ENCODE measurements at regions not wholly inside any gene's neighbourhood (a gene's known extent, or its start where the extent isn't known, plus 50 kb on each side); places are given as distances from the start of the nearest gene placed in this dataset.

DNA sequence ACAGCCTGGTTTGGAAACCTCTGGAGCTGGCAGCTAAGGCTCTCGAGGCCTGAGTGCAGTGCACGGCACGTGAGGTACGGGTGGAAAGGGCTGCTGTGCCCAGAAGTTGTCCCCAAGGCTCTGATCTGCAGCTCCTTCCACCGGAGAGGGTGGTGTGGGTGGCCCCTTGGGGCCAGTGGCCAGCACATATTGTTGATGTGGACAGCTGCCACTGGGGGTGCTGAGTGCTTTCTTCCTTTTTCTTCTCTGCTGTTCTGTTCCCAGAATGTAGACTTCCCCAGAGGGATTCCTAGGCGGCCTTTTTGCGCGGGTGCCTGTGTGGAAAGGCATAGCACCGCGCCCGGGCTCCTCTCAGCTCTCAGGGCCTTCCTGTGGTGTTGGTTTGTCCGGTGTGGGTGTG, 1476.5 kb downstream of the TBC1D22A start:
- DNase-seq (ENCODE audit: low read depth), result no peak
- TF ChIP-seq, protein P1, sequence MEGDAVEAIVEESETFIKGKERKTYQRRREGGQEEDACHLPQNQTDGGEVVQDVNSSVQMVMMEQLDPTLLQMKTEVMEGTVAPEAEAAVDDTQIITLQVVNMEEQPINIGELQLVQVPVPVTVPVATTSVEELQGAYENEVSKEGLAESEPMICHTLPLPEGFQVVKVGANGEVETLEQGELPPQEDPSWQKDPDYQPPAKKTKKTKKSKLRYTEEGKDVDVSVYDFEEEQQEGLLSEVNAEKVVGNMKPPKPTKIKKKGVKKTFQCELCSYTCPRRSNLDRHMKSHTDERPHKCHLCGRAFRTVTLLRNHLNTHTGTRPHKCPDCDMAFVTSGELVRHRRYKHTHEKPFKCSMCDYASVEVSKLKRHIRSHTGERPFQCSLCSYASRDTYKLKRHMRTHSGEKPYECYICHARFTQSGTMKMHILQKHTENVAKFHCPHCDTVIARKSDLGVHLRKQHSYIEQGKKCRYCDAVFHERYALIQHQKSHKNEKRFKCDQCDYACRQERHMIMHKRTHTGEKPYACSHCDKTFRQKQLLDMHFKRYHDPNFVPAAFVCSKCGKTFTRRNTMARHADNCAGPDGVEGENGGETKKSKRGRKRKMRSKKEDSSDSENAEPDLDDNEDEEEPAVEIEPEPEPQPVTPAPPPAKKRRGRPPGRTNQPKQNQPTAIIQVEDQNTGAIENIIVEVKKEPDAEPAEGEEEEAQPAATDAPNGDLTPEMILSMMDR (IDR thresholded peaks at IDR 0.05; ENCODE audit: low read depth, low read length, missing control alignments), result no peak
- no peak overlapping the region for H3K4me3 ChIP-seq (ENCODE audit: low read depth, low read length)

DNA sequence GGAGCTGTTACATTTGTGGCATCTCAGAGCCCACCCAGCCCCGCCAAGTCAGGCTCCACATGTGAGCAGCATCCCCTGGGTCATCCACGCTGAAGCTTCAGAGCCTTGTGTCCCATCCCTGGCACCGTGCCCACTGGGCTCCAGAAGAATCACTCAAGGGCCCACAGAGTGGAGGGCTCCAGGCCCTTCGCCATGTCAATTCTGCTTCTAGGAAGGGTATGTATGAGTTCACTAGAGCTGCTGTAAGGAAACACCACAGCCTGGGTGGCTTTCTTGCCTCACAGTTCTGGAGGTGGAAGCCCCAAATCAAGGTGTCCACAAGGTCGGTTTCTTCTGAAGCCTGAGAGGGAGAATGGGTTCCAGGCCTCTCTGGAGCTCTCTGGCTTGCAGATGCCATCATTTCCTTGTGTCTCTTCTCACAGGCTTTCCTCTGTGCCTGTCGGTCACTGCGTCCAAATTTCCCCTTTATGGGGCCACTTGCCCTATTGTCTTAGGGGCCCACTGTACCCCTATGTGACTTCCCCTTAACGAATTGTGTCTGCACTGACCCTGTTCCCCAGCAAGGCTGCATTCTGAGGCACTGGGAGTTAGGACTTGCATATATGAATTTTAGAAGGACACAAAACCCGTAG, 1476.0 kb downstream of the TBC1D22A start:
- no peak overlapping the region for H3K4me3 ChIP-seq (ENCODE audit: low read depth, low read length)
- DNase-seq (ENCODE audit: low read depth), result no peak
- TF ChIP-seq, protein P1 (IDR thresholded peaks at IDR 0.05; ENCODE audit: low read depth, low read length, missing control alignments), result no peak

DNA sequence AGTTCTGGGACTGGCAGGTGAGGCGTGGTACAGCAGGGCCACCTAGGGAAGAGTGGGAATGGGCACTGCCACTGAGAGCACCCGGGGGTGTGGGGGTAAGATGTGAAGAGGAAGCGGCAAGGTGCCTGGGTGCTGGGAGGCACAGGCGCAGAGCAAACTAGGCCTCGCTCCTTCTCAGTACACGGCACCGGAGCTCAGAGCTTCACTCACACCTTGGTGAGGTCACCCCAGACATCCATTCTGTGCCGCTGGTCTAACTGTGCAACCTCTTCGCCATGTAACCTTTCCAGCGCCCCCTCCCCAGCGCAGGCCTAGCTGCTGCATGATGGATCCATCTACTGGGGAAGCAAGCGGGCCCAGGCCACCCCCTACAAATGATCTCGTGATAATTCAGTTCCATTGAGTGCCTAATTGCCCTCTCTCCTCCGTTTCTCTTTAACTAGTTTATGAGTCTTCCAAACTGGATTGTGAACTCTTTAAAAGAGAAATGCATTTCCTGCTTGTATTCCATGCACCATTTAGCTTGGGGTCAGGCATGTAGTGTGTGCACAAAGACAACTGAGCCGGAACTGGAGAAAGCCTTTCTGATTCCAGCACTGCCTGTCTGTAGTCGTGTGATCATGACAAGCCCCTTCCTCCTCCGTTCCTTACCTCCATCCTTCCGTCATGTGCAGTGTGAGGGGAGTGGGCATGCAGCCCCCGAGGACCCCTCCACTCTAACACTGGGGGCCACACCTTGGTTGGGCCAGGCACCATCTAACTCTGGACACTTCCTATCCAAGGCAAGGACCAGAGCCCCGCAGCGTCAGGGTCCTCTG, 1475.2 kb downstream of the TBC1D22A start:
- TF ChIP-seq, protein P1 (IDR thresholded peaks at IDR 0.05; ENCODE audit: low read depth, low read length, missing control alignments), result no peak
- no peak for DNase-seq (ENCODE audit: low read depth)
- H3K4me3 ChIP-seq (ENCODE audit: low read depth, low read length), result no peak overlapping the region

DNA sequence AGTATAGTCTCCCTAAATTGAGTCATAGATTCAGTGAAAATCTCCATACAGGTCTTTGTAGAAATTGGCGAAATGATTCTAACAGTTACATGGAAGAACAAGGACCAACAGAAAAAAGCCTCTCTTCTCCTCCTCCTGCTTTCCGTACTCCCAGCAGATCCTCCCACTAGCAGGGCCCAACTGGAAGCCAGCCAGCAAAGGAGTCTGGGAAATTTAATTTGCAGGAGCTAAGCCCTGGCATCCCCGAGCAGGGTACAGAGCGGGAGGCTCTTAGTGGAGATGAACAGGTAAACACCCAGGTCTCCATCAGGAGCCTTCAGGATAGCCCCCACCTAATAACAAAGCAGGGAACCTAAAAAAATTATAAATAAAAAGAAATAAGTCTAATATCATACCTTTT, 1473.8 kb downstream of the TBC1D22A start:
- TF ChIP-seq, protein P1 (IDR thresholded peaks at IDR 0.05; ENCODE audit: low read depth, low read length, missing control alignments), result no peak
- H3K4me3 ChIP-seq (ENCODE audit: low read depth, low read length), result no peak overlapping the region
- DNase-seq (ENCODE audit: low read depth), result no peak

DNA sequence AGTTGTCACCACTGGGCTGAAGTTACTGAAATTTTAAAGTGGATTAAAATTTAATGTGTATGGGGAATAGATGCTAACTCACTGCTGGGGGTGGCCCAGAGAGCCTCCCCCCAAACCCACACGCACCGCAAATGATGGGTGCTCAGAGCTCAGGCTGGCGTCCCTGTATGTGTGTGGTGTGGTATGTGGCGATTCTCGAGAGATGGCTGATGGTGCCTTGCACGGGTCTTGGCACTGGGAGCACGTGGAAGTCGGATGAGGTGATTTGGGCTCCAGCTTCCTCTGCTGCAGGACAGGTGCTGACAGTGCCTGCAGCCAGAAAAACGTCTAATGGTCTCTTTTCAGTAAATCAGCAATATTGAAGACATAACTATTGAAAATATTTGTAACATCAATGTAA, 1473.3 kb downstream of the TBC1D22A start:
- TF ChIP-seq, protein P1 (IDR thresholded peaks at IDR 0.05; ENCODE audit: low read depth, low read length, missing control alignments), result no peak
- DNase-seq (ENCODE audit: low read depth), result no peak

DNA sequence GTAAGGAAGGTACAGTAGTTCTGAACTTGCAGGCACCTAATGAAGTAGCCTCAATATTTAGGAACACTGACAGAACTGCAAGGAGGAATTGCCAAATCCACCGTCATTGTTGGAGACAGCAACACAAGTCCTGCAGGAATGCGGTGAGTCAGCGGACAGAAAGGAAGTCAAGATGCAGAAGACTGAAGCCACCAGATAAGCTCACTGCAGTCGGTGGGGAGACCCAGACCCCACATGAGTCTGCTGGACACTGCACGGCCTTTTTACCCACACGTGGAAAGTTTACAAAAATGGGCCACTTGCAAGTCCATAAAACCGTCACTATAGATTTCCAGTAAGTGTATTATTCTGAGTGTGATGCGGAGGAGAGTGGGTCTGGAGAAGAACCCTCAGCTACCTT, 1471.6 kb downstream of the TBC1D22A start:
- no peak overlapping the region for H3K4me3 ChIP-seq (ENCODE audit: low read depth, low read length)
- TF ChIP-seq, protein P1 (IDR thresholded peaks at IDR 0.05; ENCODE audit: low read depth, low read length, missing control alignments), result no peak
- no peak for DNase-seq (ENCODE audit: low read depth)

More for the DNA sequence above, 1473.3 kb downstream of the TBC1D22A start:
- H3K4me3 ChIP-seq (ENCODE audit: low read depth, low read length), result no peak overlapping the region
